ENCODE measurements at regions not wholly inside any gene's neighbourhood (a gene's known extent, or its start where the extent isn't known, plus 50 kb on each side); places are given as distances from the start of the nearest gene placed in this dataset.

DNA sequence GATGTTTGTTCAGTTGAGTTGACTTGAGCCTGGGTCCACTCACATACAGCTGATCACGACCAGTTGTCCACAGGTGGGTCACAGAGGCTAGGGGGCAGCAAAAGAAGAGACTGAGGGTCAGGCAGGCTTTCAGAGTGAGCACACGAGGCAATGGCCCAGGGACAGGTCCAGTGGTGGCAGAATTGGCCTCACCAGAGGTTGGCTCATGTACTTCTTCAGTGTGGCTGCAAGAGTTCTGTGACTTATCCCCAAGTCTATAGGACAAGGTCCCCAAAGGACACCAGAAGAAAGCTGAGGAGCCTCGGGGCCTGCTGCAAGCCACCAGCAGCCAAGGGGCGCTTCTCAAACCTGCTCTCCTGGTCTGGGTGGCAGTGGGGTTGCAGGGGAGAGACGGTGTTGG is 219.8 kb downstream of the TFCP2L1 start:
- DNase-seq: no peak
- ATAC-seq: no peak

DNA sequence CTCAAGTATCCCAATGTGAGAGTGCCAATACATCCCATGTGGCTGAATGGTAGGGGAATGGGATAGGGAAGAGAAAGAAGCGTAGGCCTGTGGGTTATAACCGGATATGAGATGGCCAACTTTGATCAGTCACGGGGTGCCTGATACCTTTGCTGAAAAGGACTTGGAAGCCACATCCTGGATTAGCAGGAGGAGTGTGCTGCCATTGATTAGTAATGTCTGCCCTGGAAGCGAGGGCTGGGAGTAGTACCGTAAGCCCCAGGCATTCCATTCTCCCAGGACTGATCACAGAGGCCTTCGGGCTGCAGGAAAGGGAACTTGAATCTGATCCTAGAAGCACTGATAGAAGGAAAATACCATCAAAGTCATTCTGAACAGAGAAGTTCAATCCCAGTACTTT is 218.5 kb downstream of the TFCP2L1 start:
- ATAC-seq: no peak
- POLR2A ChIA-PET (ENCODE audit: unreplicated experiment): no interaction called here

More for the DNA sequence above, 219.8 kb downstream of the TFCP2L1 start:
- no peak overlapping the region for H3K4me3 ChIP-seq (ENCODE audit: low read length)
- H2AFZ ChIP-seq (ENCODE audit: low read length): no peak overlapping the region
- H3K27ac ChIP-seq (ENCODE audit: low read length): no peak overlapping the region
- H3F3A ChIP-seq (ENCODE audit: low read length, unreplicated experiment): no peaks in the 10 kb centered on the region
- H3K9me2 ChIP-seq (replicated peaks; ENCODE audit: low read length): no peaks in the 10 kb centered on the region
- ChIA-PET POLR2A (ENCODE audit: unreplicated experiment) (no interaction called here), CTCF (no interaction called here)
- H3K4me2 ChIP-seq (ENCODE audit: low read length): no peak overlapping the region
- BruUV-seq (replicated peaks): no TSS peak
- intact Hi-C loops (cut with micrococcal nuclease): no loop called here
- no peaks in the 10 kb centered on the region for H3K79me2 ChIP-seq (ENCODE audit: low read length)
- H3K36me3 ChIP-seq (ENCODE audit: low read depth, low read length): no peaks in the 10 kb centered on the region
- no peak overlapping the region for H3K9ac ChIP-seq (ENCODE audit: low read length)
- H3K27me3 ChIP-seq (ENCODE audit: low read length): no peaks in the 10 kb centered on the region
- H3K9me3 ChIP-seq (ENCODE audit: low read length): no peaks in the 10 kb centered on the region
- TF ChIP-seq EZH2phosphoT487 (IDR thresholded peaks at IDR 0.05; ENCODE audit: borderline replicate concordance, low read length) (no peak), EZH2 (IDR thresholded peaks at IDR 0.05; ENCODE audit: low read length, unreplicated experiment) (no peak)
- TF ChIP-seq, protein P1, sequence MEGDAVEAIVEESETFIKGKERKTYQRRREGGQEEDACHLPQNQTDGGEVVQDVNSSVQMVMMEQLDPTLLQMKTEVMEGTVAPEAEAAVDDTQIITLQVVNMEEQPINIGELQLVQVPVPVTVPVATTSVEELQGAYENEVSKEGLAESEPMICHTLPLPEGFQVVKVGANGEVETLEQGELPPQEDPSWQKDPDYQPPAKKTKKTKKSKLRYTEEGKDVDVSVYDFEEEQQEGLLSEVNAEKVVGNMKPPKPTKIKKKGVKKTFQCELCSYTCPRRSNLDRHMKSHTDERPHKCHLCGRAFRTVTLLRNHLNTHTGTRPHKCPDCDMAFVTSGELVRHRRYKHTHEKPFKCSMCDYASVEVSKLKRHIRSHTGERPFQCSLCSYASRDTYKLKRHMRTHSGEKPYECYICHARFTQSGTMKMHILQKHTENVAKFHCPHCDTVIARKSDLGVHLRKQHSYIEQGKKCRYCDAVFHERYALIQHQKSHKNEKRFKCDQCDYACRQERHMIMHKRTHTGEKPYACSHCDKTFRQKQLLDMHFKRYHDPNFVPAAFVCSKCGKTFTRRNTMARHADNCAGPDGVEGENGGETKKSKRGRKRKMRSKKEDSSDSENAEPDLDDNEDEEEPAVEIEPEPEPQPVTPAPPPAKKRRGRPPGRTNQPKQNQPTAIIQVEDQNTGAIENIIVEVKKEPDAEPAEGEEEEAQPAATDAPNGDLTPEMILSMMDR (conservative IDR thresholded peaks at IDR 0.05; ENCODE audit: low read depth, low read length): no peak
- H3K4me1 ChIP-seq (ENCODE audit: insufficient read depth, low read length): no peaks in the 10 kb centered on the region
- H4K20me1 ChIP-seq (ENCODE audit: low read length): no peaks in the 10 kb centered on the region

DNA sequence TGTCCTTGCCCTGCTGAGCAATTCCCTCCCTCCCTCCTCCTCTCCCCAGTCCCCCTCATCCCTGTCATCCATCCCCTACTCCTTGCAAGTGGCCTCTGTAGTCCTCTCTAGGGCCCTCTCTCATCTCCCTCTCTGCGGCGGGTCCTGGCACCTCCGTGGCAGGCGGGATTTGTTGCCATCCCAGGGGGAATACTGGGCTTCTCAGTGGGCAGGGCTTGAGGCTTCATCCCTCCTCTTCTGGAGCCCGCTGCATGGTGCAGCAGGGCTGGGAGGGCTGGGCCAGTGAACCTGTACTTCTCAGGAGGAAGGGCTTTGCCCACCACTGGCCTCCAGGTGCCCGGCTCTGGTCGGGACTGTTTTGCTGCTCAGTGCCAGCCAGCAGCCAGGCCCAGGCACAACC is 216.2 kb downstream of the TFCP2L1 start:
- Histone ChIP-seq H3K4me2 (ENCODE audit: low read length) (no peak overlapping the region), H3K4me3 (ENCODE audit: low read length) (no peak overlapping the region), H3F3A (ENCODE audit: low read length, unreplicated experiment) (no peaks in the 10 kb centered on the region), H2AFZ (ENCODE audit: low read length) (no peak overlapping the region), H3K9ac (ENCODE audit: low read length) (no peak overlapping the region), H3K4me1 (ENCODE audit: insufficient read depth, low read length) (no peaks in the 10 kb centered on the region), H3K27ac (ENCODE audit: low read length) (no peak overlapping the region), H3K9me2 (replicated peaks; ENCODE audit: low read length) (no peaks in the 10 kb centered on the region), H3K79me2 (ENCODE audit: low read length) (no peaks in the 10 kb centered on the region), H3K27me3 (ENCODE audit: low read length) (no peaks in the 10 kb centered on the region), H4K20me1 (ENCODE audit: low read length) (no peaks in the 10 kb centered on the region), H3K9me3 (ENCODE audit: low read length) (no peaks in the 10 kb centered on the region), H3K36me3 (ENCODE audit: low read depth, low read length) (no peaks in the 10 kb centered on the region)
- no peak for ATAC-seq
- TF ChIP-seq EZH2phosphoT487 (IDR thresholded peaks at IDR 0.05; ENCODE audit: borderline replicate concordance, low read length): no peak
- TF ChIP-seq, protein P1 (conservative IDR thresholded peaks at IDR 0.05; ENCODE audit: low read depth, low read length): no peak
- no peak for TF ChIP-seq EZH2 (IDR thresholded peaks at IDR 0.05; ENCODE audit: low read length, unreplicated experiment)
- intact Hi-C loops (cut with micrococcal nuclease): no loop called here
- no TSS peak for BruUV-seq (replicated peaks)
- no peak for DNase-seq
- ChIA-PET POLR2A (ENCODE audit: unreplicated experiment) (no interaction called here), CTCF (interaction anchor here (1.3 kb wide), 1 partner anchor 373 kb away, joined by 4 read pairs; no protein-coding TSS in a partner anchor)

More for the DNA sequence above, 218.5 kb downstream of the TFCP2L1 start:
- intact Hi-C loops (cut with micrococcal nuclease): no loop called here
- no peaks in the 10 kb centered on the region for H4K20me1 ChIP-seq (ENCODE audit: low read length)
- no peak overlapping the region for H3K4me3 ChIP-seq (ENCODE audit: low read length)
- H3K36me3 ChIP-seq (ENCODE audit: low read depth, low read length): no peaks in the 10 kb centered on the region
- no peaks in the 10 kb centered on the region for H3K4me1 ChIP-seq (ENCODE audit: insufficient read depth, low read length)
- no peaks in the 10 kb centered on the region for H3K79me2 ChIP-seq (ENCODE audit: low read length)
- BruUV-seq (replicated peaks): no TSS peak
- H3K27me3 ChIP-seq (ENCODE audit: low read length): no peaks in the 10 kb centered on the region
- no peak overlapping the region for H3K9ac ChIP-seq (ENCODE audit: low read length)
- CTCF ChIA-PET: no interaction called here
- H3K9me3 ChIP-seq (ENCODE audit: low read length): no peaks in the 10 kb centered on the region
- H3F3A ChIP-seq (ENCODE audit: low read length, unreplicated experiment): no peaks in the 10 kb centered on the region
- H3K9me2 ChIP-seq (replicated peaks; ENCODE audit: low read length): no peaks in the 10 kb centered on the region
- no peak overlapping the region for H3K4me2 ChIP-seq (ENCODE audit: low read length)
- no peak for TF ChIP-seq EZH2 (IDR thresholded peaks at IDR 0.05; ENCODE audit: low read length, unreplicated experiment)
- TF ChIP-seq, protein P1 (conservative IDR thresholded peaks at IDR 0.05; ENCODE audit: low read depth, low read length): no peak
- no peak for TF ChIP-seq EZH2phosphoT487 (IDR thresholded peaks at IDR 0.05; ENCODE audit: borderline replicate concordance, low read length)
- DNase-seq: no peak
- no peak overlapping the region for H3K27ac ChIP-seq (ENCODE audit: low read length)
- no peak overlapping the region for H2AFZ ChIP-seq (ENCODE audit: low read length)

Measured in PC-3 (cell line).